ENCODE measurements at regions not wholly inside any gene's neighbourhood (a gene's known extent, or its start where the extent isn't known, plus 50 kb on each side); places are given as distances from the start of the nearest gene placed in this dataset.
"Not testable (repeated sequence)": the region's sequence is repeated elsewhere in the genome, so short reads cannot be mapped to it uniquely, and the experiment has no call there.

GRCh38 chr15:100733101-100733842, 130.9 kb downstream of the ASB7 start:
- peak in 1 of 2 experiments; percentile 97 for DNase-seq (ENCODE audit: low read depth in 1 of 2, low spot score in 1 of 2)
- TF ChIP-seq JUND (IDR thresholded peaks at IDR 0.05; ENCODE audit: low read depth) = no peak; the same call in 1 of the 2 replicates
- in situ Hi-C loops (cut with HindIII; ENCODE audit: low pct_unique_long_range_greater_than_20kb, low sequenced_read_pairs) = no loop called here

DNA sequence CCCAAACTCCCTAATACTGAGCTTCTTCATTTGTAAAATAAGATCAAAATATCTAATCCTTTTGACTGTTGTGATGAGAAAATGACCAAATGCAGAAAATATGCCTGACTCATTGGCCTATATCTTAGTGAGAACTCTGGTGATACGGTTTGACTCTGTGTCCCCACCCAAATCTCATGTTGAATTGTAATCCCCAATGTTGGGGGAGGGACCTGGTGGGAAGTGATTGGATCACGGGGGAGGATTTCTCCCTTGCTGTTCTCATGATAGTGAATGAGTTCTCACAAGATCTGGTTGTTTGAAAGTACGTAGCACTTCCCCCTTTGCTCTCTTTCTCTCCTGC, 131.4 kb downstream of the ASB7 start:
- in situ Hi-C loops (cut with HindIII; ENCODE audit: low pct_unique_long_range_greater_than_20kb, low sequenced_read_pairs); DNase-seq (ENCODE audit: low read depth in 1 of 2, low spot score in 1 of 2): not testable (repeated sequence)

DNA sequence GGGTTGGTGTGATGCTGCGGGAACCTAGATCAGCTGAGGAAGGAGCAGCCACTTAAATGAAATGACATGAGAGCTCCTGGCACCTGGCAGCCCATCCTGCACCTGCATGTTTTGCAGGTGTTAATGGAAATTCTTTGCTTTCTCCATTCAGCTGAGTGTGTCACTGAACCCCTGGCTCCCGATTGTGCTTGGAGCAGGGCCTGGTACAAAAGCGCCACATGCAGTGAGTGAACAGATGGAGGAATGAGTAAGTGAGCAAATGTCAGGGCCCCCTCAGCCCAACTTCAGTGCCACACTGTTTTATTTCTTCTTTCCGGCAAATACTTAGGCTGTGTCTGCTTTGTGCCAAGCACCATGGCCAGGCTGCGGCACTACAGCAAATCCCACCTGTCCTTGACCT, 132.2 kb downstream of the ASB7 start:
- no peak for DNase-seq (ENCODE audit: low read depth in 1 of 2, low spot score in 1 of 2)
- no peak for TF ChIP-seq JUND (IDR thresholded peaks at IDR 0.05; ENCODE audit: low read depth)
- in situ Hi-C loops (cut with HindIII; ENCODE audit: low pct_unique_long_range_greater_than_20kb, low sequenced_read_pairs) = no loop called here

DNA sequence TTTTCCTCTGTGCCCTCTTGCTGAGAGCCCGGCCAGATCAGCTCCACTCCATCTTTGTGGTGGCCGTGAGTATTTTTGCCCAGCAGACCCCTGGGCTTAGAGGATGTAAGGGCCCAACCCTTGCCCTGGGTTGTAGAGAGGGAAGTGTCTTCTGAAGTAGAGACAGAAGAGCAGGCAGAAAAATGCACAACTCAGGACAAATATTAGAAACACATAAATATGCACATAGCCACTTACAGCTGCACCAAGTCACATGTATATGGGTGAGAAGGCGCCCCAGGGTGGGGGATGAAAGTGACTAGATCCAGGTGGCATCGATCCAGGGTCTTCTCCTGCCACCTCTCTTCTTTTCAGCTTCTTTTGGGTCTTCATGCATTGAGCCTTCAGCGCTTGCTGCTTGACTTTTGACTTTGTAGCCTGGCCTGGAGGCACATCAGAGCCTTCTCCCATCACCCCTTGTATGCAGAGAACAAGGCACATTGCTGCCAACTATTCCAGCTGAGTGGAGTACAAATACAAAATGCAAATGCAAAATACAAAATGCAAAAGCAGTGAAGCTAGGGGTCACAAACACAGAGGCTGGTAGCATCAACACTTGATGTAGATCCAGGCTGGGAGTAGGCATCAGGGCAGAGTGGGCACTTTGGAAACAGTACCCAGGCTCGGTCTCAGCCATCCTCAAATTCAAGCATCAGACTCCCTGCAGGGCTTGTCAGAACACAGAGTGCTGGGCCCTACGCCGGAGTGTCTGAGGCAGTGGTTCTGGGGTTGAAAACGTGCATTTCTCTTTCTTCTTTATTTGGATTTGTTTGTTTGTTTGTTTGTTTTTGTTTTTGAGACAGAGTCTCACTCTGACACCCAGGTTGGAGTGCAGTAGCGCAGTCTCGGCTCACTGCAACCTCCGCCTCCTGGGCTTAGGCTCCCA, 133.0 kb downstream of the ASB7 start:
- in situ Hi-C loops (cut with HindIII; ENCODE audit: low pct_unique_long_range_greater_than_20kb, low sequenced_read_pairs) = no loop called here
- DNase-seq (ENCODE audit: low read depth in 1 of 2, low spot score in 1 of 2) = no peak
- TF ChIP-seq JUND (IDR thresholded peaks at IDR 0.05; ENCODE audit: low read depth) = no peak

- no peak for TF ChIP-seq JUND (IDR thresholded peaks at IDR 0.05; ENCODE audit: low read depth)
- no peak for DNase-seq (ENCODE audit: low read depth in 1 of 2, low spot score in 1 of 2)
These were observed 134.8 kb downstream of the ASB7 start for GRCh38 chr15:100737214-100737613.

DNA sequence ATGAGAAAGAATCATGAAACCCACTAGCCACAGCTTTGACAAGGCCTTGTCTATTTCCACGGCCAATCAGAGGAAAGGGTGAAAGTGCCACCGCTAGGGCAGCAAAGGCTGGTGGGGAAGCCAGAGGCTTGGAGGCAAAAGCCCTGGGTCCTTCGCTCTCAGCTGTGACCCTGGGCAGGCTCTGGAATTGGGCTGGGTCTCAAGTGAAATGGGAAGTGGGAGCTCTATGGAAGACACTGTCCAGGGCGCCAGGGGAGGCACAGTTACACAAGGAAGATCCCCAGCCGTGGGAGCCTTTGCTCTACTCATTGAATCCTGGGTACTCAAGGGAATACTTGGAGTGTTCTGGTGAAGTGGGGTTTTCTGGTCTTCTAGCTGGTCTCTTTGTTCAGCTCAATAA, 136.2 kb downstream of the ASB7 start:
- in situ Hi-C loops (cut with HindIII; ENCODE audit: low pct_unique_long_range_greater_than_20kb, low sequenced_read_pairs) = no loop called here
- no peak for TF ChIP-seq JUND (IDR thresholded peaks at IDR 0.05; ENCODE audit: low read depth)
- DNase-seq (ENCODE audit: low read depth in 1 of 2, low spot score in 1 of 2) = no peak

More at GRCh38 chr15:100737214-100737613, 134.8 kb downstream of the ASB7 start:
- in situ Hi-C loops (cut with HindIII; ENCODE audit: low pct_unique_long_range_greater_than_20kb, low sequenced_read_pairs) = no loop called here

DNA sequence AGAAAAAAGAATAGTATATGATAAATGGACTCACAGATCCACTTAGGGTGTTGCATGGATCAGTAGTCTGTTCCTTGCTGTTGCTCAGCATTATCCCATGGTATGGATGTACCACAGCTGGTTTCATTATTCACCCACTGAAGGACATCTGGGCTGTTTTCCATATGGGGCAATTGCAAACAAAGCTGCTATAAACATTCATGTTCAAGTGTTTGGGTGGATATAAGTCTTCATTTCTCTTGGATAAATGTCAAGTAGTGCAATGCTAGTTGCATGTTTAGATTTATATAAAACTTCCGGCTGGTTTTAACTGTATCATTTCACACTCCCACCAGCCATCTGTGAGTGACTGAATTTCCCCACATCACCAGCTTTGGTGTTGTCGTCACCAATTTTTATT, 137.7 kb downstream of the ASB7 start:
- no peak for DNase-seq (ENCODE audit: low read depth in 1 of 2, low spot score in 1 of 2)
- in situ Hi-C loops (cut with HindIII; ENCODE audit: low pct_unique_long_range_greater_than_20kb, low sequenced_read_pairs) = no loop called here
- no peak for TF ChIP-seq JUND (IDR thresholded peaks at IDR 0.05; ENCODE audit: low read depth)

DNA sequence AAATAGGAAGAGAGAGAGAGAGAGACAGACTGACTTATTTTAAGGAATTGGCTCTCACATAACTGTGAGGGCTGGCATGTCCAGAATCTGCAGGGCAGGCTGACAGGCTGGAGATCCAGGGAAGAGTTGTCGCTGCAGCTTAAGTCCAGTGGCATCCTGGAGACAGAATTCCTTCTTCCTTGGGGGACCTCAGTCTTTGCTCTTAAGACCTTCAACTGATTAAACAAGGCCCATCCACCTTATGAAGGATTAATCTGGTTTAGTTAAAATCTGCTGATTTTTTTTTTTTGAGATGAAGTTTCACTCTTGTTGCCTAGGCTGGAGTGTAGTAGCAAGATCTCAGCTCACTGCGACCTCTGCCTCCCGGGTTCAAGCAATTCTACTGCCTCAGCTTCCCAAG, 128.0 kb upstream of the ALDH1A3 start:
- DNase-seq (ENCODE audit: low read depth in 1 of 2, low spot score in 1 of 2) = no peak
- no peak for TF ChIP-seq JUND (IDR thresholded peaks at IDR 0.05; ENCODE audit: low read depth)
- in situ Hi-C loops (cut with HindIII; ENCODE audit: low pct_unique_long_range_greater_than_20kb, low sequenced_read_pairs) = no loop called here

DNA sequence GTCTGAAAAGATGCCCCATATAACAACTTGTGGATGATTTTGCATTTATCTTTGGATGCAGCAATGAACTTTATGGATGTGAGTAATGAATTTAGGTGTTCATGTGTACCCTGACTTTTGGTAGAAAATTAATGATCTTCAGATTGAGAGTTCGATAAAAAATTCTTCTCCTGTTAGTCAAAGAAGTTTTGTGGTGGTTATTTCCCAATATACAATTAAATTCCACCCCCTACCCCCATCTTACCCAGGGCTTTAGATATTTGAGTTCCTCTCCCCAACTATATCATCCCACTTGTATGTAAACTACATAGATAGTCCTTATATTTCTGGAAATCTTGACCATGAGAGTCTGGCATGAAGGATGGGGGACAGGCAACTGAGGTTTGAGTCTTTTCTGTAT, 126.1 kb upstream of the ALDH1A3 start:
- no peak for TF ChIP-seq JUND (IDR thresholded peaks at IDR 0.05; ENCODE audit: low read depth)
- in situ Hi-C loops (cut with HindIII; ENCODE audit: low pct_unique_long_range_greater_than_20kb, low sequenced_read_pairs) = no loop called here
- no peak for DNase-seq (ENCODE audit: low read depth in 1 of 2, low spot score in 1 of 2)

DNA sequence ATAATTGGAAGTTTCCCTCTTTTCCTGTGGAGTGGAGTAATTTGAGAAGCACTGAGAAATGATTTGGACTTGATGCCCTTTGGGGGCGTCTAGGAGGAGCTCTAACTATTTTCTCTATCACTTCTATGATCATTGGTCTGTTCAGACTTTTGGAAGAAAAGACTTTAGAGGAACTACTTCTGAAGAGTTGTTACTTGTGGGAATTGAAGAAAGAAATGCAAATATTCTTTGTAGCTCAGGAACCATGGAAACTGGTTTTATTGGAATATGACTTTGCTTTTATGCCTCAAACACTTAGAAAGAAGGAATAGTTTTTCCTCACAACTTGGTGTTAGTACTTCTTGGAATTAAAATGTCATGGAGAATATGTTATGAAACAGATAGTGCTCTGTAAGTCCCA, 122.0 kb upstream of the ALDH1A3 start:
- in situ Hi-C loops (cut with HindIII; ENCODE audit: low pct_unique_long_range_greater_than_20kb, low sequenced_read_pairs) = no loop called here
- DNase-seq (ENCODE audit: low read depth in 1 of 2, low spot score in 1 of 2) = no peak
- no peak for TF ChIP-seq JUND (IDR thresholded peaks at IDR 0.05; ENCODE audit: low read depth)

DNA sequence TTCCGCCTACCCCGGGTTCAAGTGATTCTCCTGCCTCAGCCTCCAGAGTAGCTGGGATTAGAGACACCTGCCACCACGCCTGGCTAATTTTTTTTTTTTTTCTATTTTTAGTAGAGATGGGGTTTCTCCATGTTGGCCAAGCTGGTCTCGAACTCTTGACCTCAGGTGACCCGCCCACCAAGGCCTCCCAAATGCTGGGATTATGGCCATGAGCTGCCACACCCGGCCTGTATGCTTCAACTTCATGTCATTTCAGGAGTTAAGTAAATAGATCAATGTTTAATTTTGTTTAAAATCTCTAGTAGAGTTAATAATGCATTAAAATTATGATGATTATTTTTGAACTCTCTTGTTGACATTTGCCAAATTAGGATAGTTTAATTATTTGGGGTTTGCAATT, 121.1 kb upstream of the ALDH1A3 start:
- DNase-seq (ENCODE audit: low read depth in 1 of 2, low spot score in 1 of 2) = no peak
- TF ChIP-seq JUND (IDR thresholded peaks at IDR 0.05; ENCODE audit: low read depth) = no peak
- in situ Hi-C loops (cut with HindIII; ENCODE audit: low pct_unique_long_range_greater_than_20kb, low sequenced_read_pairs) = no loop called here

DNA sequence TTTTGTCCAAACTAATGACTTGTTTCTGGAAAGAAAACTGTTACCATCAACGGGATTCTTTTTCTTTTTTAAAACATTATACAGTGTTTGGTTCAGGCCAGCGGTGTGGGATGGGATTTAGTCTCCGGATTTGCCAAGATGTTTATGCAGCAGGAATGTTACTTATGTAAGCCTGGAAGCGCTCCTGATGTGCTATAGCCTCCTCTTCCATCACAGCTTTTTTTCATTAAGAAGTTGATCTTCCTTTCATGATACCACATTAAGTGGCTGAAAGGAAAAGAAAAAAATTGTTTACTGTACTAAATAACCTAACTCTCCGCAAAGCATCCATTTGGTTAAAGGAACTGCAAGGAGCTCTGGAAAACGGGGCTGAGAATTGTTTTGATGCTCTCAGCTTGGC, 120.5 kb upstream of the ALDH1A3 start:
- no peak for TF ChIP-seq JUND (IDR thresholded peaks at IDR 0.05; ENCODE audit: low read depth)
- in situ Hi-C loops (cut with HindIII; ENCODE audit: low pct_unique_long_range_greater_than_20kb, low sequenced_read_pairs) = no loop called here
- no peak for DNase-seq (ENCODE audit: low read depth in 1 of 2, low spot score in 1 of 2)

DNA sequence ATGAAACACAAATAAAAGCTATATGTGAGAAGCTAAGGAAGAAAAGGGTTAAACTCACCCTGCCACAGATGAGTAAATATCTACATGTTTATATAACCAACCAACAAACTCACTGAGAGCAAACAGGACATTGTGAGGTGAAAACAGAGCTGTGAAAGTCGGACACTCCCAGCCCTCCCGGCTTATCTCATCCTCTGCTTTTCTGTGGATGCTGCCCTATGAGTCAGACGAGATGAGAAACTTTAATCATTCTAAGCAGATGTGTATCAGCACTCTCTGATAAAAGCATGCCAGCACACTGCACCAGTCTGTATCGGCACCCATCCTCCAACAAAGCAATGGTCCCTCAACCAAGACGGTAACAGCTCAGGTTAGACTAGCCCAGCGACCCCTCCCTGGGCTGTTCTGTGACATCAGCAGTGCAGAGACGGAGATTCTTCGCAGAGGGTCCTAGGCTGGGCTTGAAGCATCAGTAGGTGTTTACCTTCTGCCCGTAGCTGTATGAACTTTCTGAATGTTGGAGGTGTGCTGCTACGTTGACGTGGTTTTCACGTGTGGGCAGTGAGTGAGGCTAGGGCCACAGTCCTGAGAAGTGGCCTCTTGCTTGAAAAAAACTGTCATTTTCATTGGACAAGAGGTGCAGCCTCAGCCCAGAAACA, 119.8 kb upstream of the ALDH1A3 start:
- in situ Hi-C loops (cut with HindIII; ENCODE audit: low pct_unique_long_range_greater_than_20kb, low sequenced_read_pairs) = no loop called here
- peak in 1 of 2 experiments; percentile 53 for DNase-seq (ENCODE audit: low read depth in 1 of 2, low spot score in 1 of 2)
- no peak for TF ChIP-seq JUND (IDR thresholded peaks at IDR 0.05; ENCODE audit: low read depth)

Measured in T47D (cell line).